ENCODE measurements at regions not wholly inside any gene's neighbourhood (a gene's known extent, or its start where the extent isn't known, plus 50 kb on each side); places are given as distances from the start of the nearest gene placed in this dataset.

DNA sequence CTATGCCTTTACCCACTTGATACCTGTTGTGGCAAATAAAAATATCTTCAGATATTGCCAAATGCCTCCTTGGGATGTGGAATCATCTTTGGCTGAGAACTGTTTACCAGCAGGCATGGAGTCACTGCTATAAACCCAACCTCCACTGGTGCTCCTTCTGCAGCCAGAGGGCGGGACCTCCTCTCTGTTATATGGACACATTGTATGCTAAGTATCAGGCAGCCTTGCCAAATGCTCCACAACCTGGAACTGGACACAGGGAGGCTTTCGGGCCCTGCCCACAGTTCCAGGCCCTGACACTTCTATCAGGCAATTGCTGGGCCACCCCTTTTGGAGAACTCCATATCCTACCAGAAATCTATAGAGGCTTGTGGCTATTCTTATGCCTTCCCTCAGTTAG, 201.0 kb downstream of the TMX1 start:
- no peak overlapping the region for H2BK120ac ChIP-seq (ENCODE audit: low read depth, low read length)
- H2BK12ac ChIP-seq (ENCODE audit: low read length): no peak overlapping the region
- no peaks in the 10 kb centered on the region for H3K27me3 ChIP-seq (ENCODE audit: control insufficient read depth in 3 of 3, insufficient read depth in 3 of 3, low read depth in 1 of 3, low read length in 3 of 3)
- no peaks in the 10 kb centered on the region for H3K4me1 ChIP-seq (ENCODE audit: control insufficient read depth in 2 of 2, insufficient read depth in 1 of 2, low read depth in 1 of 2, low read length in 2 of 2)
- no peaks in the 10 kb centered on the region for H3K79me1 ChIP-seq (ENCODE audit: low read depth, low read length)
- H2AFZ ChIP-seq (ENCODE audit: low read length): no peak overlapping the region
- no peaks in the 10 kb centered on the region for H3K36me3 ChIP-seq (replicated peaks in 1 of 2; ENCODE audit: control insufficient read depth in 2 of 2, insufficient read depth in 2 of 2, low read length in 2 of 2)
- no peak overlapping the region for H2AK5ac ChIP-seq (ENCODE audit: low read depth, low read length)
- no peak overlapping the region for H3K23ac ChIP-seq (ENCODE audit: low read depth, low read length, poor library complexity)
- H3K14ac ChIP-seq (ENCODE audit: low read length): no peak overlapping the region
- H4K91ac ChIP-seq (ENCODE audit: low read depth, low read length, poor library complexity): no peak overlapping the region
- H3K27ac ChIP-seq (replicated peaks; ENCODE audit: low read length): no peak overlapping the region
- H3K4me3 ChIP-seq (ENCODE audit: low read length in 2 of 2): no peak overlapping the region
- WGBS, 2 donors (ENCODE audit: extremely low coverage in 2 of 2, insufficient read length in 2 of 2, insufficient replicate concordance in 1 of 2): no CpG with 5 or more reads among the region's 2 CpGs
- no peak overlapping the region for H3K18ac ChIP-seq (ENCODE audit: low read length)
- H3K9me3 ChIP-seq (replicated peaks in 1 of 2; ENCODE audit: control insufficient read depth in 2 of 2, insufficient read depth in 1 of 2, low read depth in 1 of 2, low read length in 2 of 2): no peaks in the 10 kb centered on the region
- H2BK5ac ChIP-seq (ENCODE audit: low read length): no peak overlapping the region
- no peak overlapping the region for H3K4ac ChIP-seq (ENCODE audit: low read length)
- DNase-seq (ENCODE audit: low spot score): no peak
- no peak overlapping the region for H3K9ac ChIP-seq (ENCODE audit: low read depth, low read length, poor library complexity)
- H4K8ac ChIP-seq (ENCODE audit: low read depth, low read length): no peak overlapping the region
- no peak overlapping the region for H2BK15ac ChIP-seq (ENCODE audit: low read length)
- H3K4me2 ChIP-seq (ENCODE audit: insufficient read depth, low read length, poor library complexity, severe bottlenecking): no peak overlapping the region

DNA sequence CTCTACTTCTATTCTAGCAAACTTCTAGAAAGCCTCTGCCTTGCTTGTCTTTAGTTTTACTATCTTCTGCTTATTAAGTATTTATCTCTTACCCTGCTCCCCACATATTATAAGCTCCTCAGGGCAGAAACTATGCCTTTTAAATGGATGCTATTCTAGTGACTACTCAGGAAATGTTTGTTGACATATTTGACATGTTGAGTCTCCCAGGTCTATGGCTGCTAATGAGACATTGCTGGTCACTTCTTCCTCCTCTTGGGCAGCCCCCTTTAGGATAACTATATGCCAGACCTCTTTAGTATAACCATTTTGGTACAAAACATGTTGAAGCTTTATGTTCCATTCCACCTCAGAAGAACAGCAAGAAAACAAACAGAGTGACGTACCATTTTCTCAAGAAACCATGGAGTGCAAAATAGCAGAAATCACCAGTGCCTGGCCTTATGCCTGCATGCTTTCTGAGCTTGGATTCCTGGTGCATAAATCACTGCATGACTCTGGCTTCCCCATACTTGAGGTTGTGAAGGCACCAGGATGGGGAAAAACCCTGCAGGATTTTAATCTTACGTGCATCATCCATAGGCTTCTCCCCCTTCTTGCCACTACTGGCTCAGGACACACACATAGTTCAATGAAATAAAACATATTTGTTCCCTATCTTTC, 202.6 kb downstream of the TMX1 start:
- WGBS, 2 donors (ENCODE audit: extremely low coverage in 2 of 2, insufficient read length in 2 of 2, insufficient replicate concordance in 1 of 2): no CpG with 5 or more reads among the region's 2 CpGs
- H3K4ac ChIP-seq (ENCODE audit: low read length): no peak overlapping the region
- H3K4me2 ChIP-seq (ENCODE audit: insufficient read depth, low read length, poor library complexity, severe bottlenecking): no peak overlapping the region

DNA sequence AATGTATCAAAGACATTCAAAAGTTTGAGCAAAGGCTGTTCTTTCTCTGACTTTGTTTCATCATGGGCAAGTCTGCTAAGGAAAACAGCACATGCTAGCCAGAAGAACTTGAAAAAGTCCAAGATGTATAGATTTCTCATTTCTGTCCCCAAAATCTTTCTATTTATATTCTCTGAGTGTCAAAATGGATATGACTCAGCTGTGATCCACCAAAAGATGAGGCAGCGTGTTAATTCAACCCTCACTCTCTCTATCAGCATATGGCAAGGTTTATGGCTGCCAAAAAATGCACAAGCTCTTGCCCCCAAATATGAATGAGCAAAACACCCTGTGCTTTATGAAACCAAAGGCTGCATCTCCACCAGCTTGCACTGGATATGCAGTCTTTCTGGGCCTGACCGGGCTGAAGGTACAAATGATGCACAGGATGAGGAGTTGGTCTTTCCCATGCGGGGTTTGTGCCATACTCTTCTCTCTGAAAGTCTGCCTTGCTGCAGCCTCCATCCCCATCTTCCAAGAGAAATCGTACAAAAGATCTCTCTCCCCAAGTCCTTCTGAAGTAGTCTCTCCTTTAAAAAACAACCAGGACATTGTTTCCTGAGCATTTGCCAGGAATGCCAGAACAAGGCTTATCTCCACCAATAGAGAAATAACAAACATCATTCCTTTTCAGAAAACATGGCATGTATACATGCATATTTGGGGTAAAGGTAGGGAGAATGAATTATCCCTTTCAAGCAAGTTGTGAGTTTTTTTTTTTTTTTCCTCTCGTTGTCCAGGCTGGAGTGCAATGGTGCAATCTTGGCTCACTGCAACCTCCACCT, 203.4 kb downstream of the TMX1 start:
- Histone ChIP-seq H2BK12ac (ENCODE audit: low read length) (no peak overlapping the region), H3K4me2 (ENCODE audit: insufficient read depth, low read length, poor library complexity, severe bottlenecking) (no peak overlapping the region), H3K4me1 (ENCODE audit: control insufficient read depth in 2 of 2, insufficient read depth in 1 of 2, low read depth in 1 of 2, low read length in 2 of 2) (no peaks in the 10 kb centered on the region), H3K14ac (ENCODE audit: low read length) (no peak overlapping the region), H3K4ac (ENCODE audit: low read length) (no peak overlapping the region), H3K23ac (ENCODE audit: low read depth, low read length, poor library complexity) (no peak overlapping the region), H4K8ac (ENCODE audit: low read depth, low read length) (no peak overlapping the region), H2AK5ac (ENCODE audit: low read depth, low read length) (no peak overlapping the region), H3K9me3 (replicated peaks in 1 of 2; ENCODE audit: control insufficient read depth in 2 of 2, insufficient read depth in 1 of 2, low read depth in 1 of 2, low read length in 2 of 2) (no peaks in the 10 kb centered on the region), H3K36me3 (replicated peaks in 1 of 2; ENCODE audit: control insufficient read depth in 2 of 2, insufficient read depth in 2 of 2, low read length in 2 of 2) (no peaks in the 10 kb centered on the region), H3K18ac (ENCODE audit: low read length) (no peak overlapping the region), H2BK120ac (ENCODE audit: low read depth, low read length) (no peak overlapping the region), H4K91ac (ENCODE audit: low read depth, low read length, poor library complexity) (no peak overlapping the region), H3K27me3 (ENCODE audit: control insufficient read depth in 3 of 3, insufficient read depth in 3 of 3, low read depth in 1 of 3, low read length in 3 of 3) (peaks cover 0 to 3% (median 0%) of the 10 kb centered on the region in 3 experiments), H3K27ac (replicated peaks; ENCODE audit: low read length) (no peak overlapping the region), H3K79me1 (ENCODE audit: low read depth, low read length) (peaks cover 2% of the 10 kb centered on the region), H2AFZ (ENCODE audit: low read length) (no peak overlapping the region), H2BK5ac (ENCODE audit: low read length) (no peak overlapping the region), H3K9ac (ENCODE audit: low read depth, low read length, poor library complexity) (no peak overlapping the region), H3K4me3 (ENCODE audit: low read length in 2 of 2) (peak overlapping the region in 1 of 2 donors; percentile 36), H2BK15ac (ENCODE audit: low read length) (no peak overlapping the region)
- WGBS, 2 donors (ENCODE audit: extremely low coverage in 2 of 2, insufficient read length in 2 of 2, insufficient replicate concordance in 1 of 2): no CpG with 5 or more reads among the region's 5 CpGs
- DNase-seq (ENCODE audit: low spot score): no peak

More for the DNA sequence above, 202.6 kb downstream of the TMX1 start:
- no peak overlapping the region for H2AFZ ChIP-seq (ENCODE audit: low read length)
- H2BK120ac ChIP-seq (ENCODE audit: low read depth, low read length): no peak overlapping the region
- H2BK12ac ChIP-seq (ENCODE audit: low read length): no peak overlapping the region
- peaks cover 0 to under 1% (median 0%) of the 10 kb centered on the region in 3 experiments for H3K27me3 ChIP-seq (ENCODE audit: control insufficient read depth in 3 of 3, insufficient read depth in 3 of 3, low read depth in 1 of 3, low read length in 3 of 3)
- H3K27ac ChIP-seq (replicated peaks; ENCODE audit: low read length): no peak overlapping the region
- H3K79me1 ChIP-seq (ENCODE audit: low read depth, low read length): peaks cover 2% of the 10 kb centered on the region
- no peak overlapping the region for H4K8ac ChIP-seq (ENCODE audit: low read depth, low read length)
- H3K18ac ChIP-seq (ENCODE audit: low read length): no peak overlapping the region
- H3K4me1 ChIP-seq (ENCODE audit: control insufficient read depth in 2 of 2, insufficient read depth in 1 of 2, low read depth in 1 of 2, low read length in 2 of 2): no peaks in the 10 kb centered on the region
- no peaks in the 10 kb centered on the region for H3K9me3 ChIP-seq (replicated peaks in 1 of 2; ENCODE audit: control insufficient read depth in 2 of 2, insufficient read depth in 1 of 2, low read depth in 1 of 2, low read length in 2 of 2)
- H3K23ac ChIP-seq (ENCODE audit: low read depth, low read length, poor library complexity): no peak overlapping the region
- H2AK5ac ChIP-seq (ENCODE audit: low read depth, low read length): no peak overlapping the region
- no peak overlapping the region for H2BK15ac ChIP-seq (ENCODE audit: low read length)
- H3K4me3 ChIP-seq (ENCODE audit: low read length in 2 of 2): no peak overlapping the region
- no peak for DNase-seq (ENCODE audit: low spot score)
- H3K9ac ChIP-seq (ENCODE audit: low read depth, low read length, poor library complexity): no peak overlapping the region
- no peaks in the 10 kb centered on the region for H3K36me3 ChIP-seq (replicated peaks in 1 of 2; ENCODE audit: control insufficient read depth in 2 of 2, insufficient read depth in 2 of 2, low read length in 2 of 2)
- H3K14ac ChIP-seq (ENCODE audit: low read length): no peak overlapping the region
- H4K91ac ChIP-seq (ENCODE audit: low read depth, low read length, poor library complexity): no peak overlapping the region
- H2BK5ac ChIP-seq (ENCODE audit: low read length): no peak overlapping the region

DNA sequence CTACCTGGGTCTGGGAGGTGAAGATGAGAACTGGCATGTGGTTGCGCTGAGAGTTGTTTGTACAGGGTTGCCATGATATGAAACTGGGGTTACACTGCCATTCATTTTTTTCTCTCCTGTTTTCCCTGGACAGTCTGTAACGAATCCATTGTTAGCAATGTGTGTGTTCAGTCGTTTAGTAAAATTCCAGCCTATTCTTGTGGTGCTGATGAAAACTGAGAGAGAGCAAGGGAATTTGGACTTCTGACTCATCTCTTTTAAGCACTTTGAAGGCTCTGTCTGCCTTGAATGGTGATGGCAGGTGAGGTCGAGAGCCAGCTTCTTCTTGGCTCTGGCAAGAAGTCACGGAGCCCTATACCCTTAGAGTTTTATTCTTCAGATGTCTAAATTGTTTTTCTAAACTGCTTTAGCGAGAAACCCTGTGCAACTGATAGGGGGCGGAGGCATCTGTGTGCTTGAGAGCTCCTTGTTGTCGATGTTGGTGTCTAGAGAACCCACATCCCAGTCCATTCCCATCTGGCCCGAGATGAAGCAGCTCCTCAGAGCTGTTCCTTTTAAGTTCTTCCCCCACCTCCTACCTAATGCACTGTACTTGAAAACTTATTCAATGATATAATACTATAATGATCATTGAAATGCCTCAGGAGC, 204.4 kb downstream of the TMX1 start:
- no peak overlapping the region for H4K8ac ChIP-seq (ENCODE audit: low read depth, low read length)
- H2BK5ac ChIP-seq (ENCODE audit: low read length): no peak overlapping the region
- no peaks in the 10 kb centered on the region for H3K4me1 ChIP-seq (ENCODE audit: control insufficient read depth in 2 of 2, insufficient read depth in 1 of 2, low read depth in 1 of 2, low read length in 2 of 2)
- WGBS, 2 donors (ENCODE audit: extremely low coverage in 2 of 2, insufficient read length in 2 of 2, insufficient replicate concordance in 1 of 2): no CpG with 5 or more reads among the region's 9 CpGs
- no peak overlapping the region for H2BK12ac ChIP-seq (ENCODE audit: low read length)
- H3K4ac ChIP-seq (ENCODE audit: low read length): no peak overlapping the region
- H3K23ac ChIP-seq (ENCODE audit: low read depth, low read length, poor library complexity): no peak overlapping the region
- no peak for DNase-seq (ENCODE audit: low spot score)
- no peak overlapping the region for H4K91ac ChIP-seq (ENCODE audit: low read depth, low read length, poor library complexity)
- H2BK15ac ChIP-seq (ENCODE audit: low read length): no peak overlapping the region
- H3K79me1 ChIP-seq (ENCODE audit: low read depth, low read length): peaks cover 2% of the 10 kb centered on the region
- no peak overlapping the region for H3K27ac ChIP-seq (replicated peaks; ENCODE audit: low read length)
- no peak overlapping the region for H2AK5ac ChIP-seq (ENCODE audit: low read depth, low read length)
- H3K18ac ChIP-seq (ENCODE audit: low read length): no peak overlapping the region
- no peaks in the 10 kb centered on the region for H3K9me3 ChIP-seq (replicated peaks in 1 of 2; ENCODE audit: control insufficient read depth in 2 of 2, insufficient read depth in 1 of 2, low read depth in 1 of 2, low read length in 2 of 2)
- no peak overlapping the region for H2BK120ac ChIP-seq (ENCODE audit: low read depth, low read length)
- no peak overlapping the region for H3K14ac ChIP-seq (ENCODE audit: low read length)
- H2AFZ ChIP-seq (ENCODE audit: low read length): no peak overlapping the region
- no peak overlapping the region for H3K4me3 ChIP-seq (ENCODE audit: low read length in 2 of 2)
- no peaks in the 10 kb centered on the region for H3K36me3 ChIP-seq (replicated peaks in 1 of 2; ENCODE audit: control insufficient read depth in 2 of 2, insufficient read depth in 2 of 2, low read length in 2 of 2)
- H3K9ac ChIP-seq (ENCODE audit: low read depth, low read length, poor library complexity): no peak overlapping the region
- H3K4me2 ChIP-seq (ENCODE audit: insufficient read depth, low read length, poor library complexity, severe bottlenecking): no peak overlapping the region
- peaks cover 0 to 3% (median 0%) of the 10 kb centered on the region in 3 experiments for H3K27me3 ChIP-seq (ENCODE audit: control insufficient read depth in 3 of 3, insufficient read depth in 3 of 3, low read depth in 1 of 3, low read length in 3 of 3)

All from neuronal stem cell (in vitro differentiated cells).